ENCODE measurements at regions not wholly inside any gene's neighbourhood (a gene's known extent, or its start where the extent isn't known, plus 50 kb on each side); places are given as distances from the start of the nearest gene placed in this dataset.

GRCh38 chr10:125449571-125449970 lies 233.4 kb downstream of the TEX36 start:
- TF ChIP-seq CTCF (IDR thresholded peaks at IDR 0.05; ENCODE audit: control extremely low read depth, extremely low read depth, low read depth, missing control alignments): no peak
- DNase-seq (ENCODE audit: extremely low spot score): no peak
- POLR2A ChIA-PET: no interaction called here
- CTCF ChIA-PET: no interaction called here

DNA sequence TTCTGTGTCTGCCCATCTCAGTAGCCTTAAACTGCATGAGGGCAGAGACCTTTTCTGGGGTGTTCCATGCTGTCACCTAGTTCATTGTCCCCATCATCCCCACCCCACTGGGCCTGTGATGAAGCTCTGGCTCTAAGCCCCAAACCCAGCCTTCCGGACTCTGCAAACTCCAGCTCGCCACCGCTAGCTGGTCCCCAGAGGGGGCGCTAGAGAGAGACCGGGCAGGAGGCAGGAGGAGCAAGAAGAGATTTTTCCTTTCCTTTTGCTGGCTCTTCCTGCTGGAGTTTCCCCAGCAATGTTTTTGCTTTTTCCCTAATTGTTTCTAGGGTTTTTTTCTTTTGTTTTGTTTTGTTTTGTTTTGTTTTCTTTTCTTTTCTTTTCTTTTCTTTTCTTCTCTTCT lies 234.4 kb downstream of the TEX36 start:
- ChIA-PET POLR2A (no interaction called here), CTCF (interaction anchor here (1.1 kb wide), 1 partner anchor 15 kb away, joined by 4 read pairs; no protein-coding TSS in a partner anchor)
- TF ChIP-seq CTCF (IDR thresholded peaks at IDR 0.05; ENCODE audit: control extremely low read depth, extremely low read depth, low read depth, missing control alignments): peak; percentile 25
- DNase-seq (ENCODE audit: extremely low spot score): no peak

GRCh38 chr10:125444790-125445189 lies 238.2 kb downstream of the TEX36 start:
- CTCF ChIA-PET: no interaction called here
- POLR2A ChIA-PET: no interaction called here
- TF ChIP-seq CTCF (IDR thresholded peaks at IDR 0.05; ENCODE audit: control extremely low read depth, extremely low read depth, low read depth, missing control alignments): no peak
- no peak for DNase-seq (ENCODE audit: extremely low spot score)

DNA sequence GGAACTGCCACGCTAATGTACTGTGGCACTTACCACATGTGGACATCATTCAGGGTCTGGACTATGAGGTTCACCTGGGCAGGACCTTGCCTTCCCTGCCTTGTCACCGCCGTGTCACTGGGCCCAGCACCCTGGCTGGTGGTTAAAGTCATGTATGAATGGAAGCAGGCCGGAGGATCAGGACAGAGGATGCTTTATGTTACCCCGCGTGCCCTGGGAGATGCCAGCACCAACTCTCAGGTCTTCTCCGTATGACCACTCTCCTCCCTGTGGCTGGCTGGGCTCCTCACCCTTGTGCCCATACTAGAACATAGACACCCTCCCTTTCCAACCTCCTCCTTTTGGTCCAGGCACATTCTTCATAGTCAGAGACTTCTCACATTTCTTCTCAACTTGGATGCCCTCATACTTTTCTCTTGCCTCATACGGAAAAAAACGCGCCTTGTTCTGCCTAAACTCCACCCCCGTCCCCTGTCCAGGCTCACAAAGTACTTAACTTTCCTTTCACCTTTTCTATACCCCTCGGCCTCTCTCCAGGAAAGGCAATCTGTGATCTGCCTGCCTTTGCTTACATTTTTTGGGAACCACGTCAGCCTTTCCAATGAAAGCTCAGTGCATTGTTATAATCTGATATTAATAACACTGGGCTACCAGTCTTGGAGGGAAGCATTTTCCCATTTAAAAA lies 240.0 kb downstream of the TEX36 start:
- CTCF ChIA-PET: no interaction called here
- POLR2A ChIA-PET: no interaction called here
- TF ChIP-seq CTCF (IDR thresholded peaks at IDR 0.05; ENCODE audit: control extremely low read depth, extremely low read depth, low read depth, missing control alignments): no peak
- DNase-seq (ENCODE audit: extremely low spot score): no peak

- TF ChIP-seq CTCF (IDR thresholded peaks at IDR 0.05; ENCODE audit: control extremely low read depth, extremely low read depth, low read depth, missing control alignments): no peak
- CTCF ChIA-PET: interaction anchor here (0.9 kb wide), 1 partner anchor 19 kb away, joined by 3 read pairs; no protein-coding TSS in a partner anchor
- no peak for DNase-seq (ENCODE audit: extremely low spot score)
- POLR2A ChIA-PET: no interaction called here
Measured at GRCh38 chr10:125441151-125441550, 241.8 kb downstream of the TEX36 start.

DNA sequence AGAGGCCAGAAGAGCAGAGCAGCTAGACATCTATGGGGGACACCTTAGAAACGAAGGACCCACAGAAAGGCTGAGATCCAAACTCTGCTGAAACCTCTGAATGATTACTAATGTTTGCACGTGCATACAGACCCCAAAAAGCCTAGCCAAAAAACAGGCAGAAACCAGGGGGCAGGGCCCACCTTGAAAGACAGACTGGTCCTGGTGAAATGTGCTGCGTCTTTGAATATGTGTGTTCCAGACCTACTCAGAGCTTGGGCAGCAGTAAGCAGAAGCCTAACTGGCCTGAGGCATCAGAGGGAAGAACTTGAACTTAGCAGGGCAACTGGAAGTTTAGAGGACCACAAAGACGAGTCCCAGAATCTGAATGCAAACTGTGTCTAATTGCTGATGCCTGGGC lies 251.8 kb downstream of the TEX36 start:
- no peak for DNase-seq (ENCODE audit: extremely low spot score)
- TF ChIP-seq CTCF (IDR thresholded peaks at IDR 0.05; ENCODE audit: control extremely low read depth, extremely low read depth, low read depth, missing control alignments): no peak
- ChIA-PET POLR2A (no interaction called here), CTCF (no interaction called here)

Data from GM10248 (cell line).